ENCODE measurements at regions not wholly inside any gene's neighbourhood (a gene's known extent, or its start where the extent isn't known, plus 50 kb on each side); places are given as distances from the start of the nearest gene placed in this dataset.

DNA sequence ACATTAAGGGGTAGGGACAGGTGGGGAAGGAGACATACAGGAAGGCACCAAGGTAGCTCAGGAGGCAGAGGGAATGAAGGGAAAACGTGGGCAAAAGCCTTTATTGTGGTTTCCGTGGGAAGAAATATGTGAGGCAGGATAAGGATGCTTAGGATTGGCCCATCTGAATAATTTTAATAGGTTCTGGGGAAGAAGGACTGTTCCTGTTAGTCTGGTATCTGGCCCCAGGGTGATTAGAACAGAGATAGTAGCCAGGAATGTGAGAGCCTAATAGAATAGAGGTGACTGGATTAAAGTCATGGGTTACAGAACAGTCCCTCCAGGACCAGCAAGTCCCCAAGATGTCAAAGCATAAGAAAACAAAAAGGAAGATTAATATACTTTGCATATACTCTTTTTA, 545.2 kb upstream of the CAMK1G start:
- no peak for DNase-seq (ENCODE audit: low read depth in 4 of 4, low spot score in 2 of 4)

- DNase-seq (ENCODE audit: low read depth in 4 of 4, low spot score in 2 of 4): no peak
These were observed 544.8 kb upstream of the CAMK1G start for GRCh38 chr1:209038735-209039134.

DNA sequence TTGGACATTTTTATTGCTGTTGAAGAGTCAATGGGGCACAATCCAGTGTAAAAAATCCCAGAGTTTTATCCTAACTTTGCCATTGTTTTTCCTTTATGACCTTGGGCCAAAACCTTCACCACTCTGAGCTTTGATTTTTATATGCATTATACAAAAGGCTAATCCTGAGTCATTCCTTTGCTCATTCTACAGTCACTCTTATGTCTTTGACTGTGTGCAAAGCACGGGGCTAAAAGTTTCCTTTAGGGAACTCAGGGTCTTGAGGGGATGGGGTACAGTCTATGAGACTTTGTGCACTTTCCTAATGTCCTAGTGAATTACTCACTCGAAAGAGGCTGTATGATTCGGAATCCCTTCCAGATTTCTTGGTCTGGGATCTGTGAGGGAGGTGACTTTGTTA, 543.2 kb upstream of the CAMK1G start:
- no peak for DNase-seq (ENCODE audit: low read depth in 4 of 4, low spot score in 2 of 4)

- no peak for DNase-seq (ENCODE audit: low read depth in 4 of 4, low spot score in 2 of 4)
These were observed 541.6 kb upstream of the CAMK1G start for GRCh38 chr1:209041927-209042326.

DNA sequence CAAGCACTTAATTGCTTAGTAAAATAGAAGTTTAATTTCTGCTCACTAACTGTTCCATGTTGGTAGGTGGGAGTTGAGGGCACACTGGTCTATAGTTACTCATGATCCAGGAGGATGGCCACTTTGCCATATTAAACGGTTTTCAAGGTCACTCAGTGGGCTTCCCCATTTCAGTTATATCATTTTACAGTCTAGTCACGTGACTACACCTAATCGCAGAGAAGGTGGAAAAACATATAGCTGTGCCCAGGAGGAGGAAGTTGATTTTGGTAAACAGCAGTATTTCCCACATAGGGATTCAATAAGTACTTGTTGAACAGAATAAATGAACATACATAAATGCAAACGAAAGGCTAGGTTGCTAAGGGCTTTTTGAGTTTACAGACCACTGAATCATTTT, 541.1 kb upstream of the CAMK1G start:
- no peak for DNase-seq (ENCODE audit: low read depth in 4 of 4, low spot score in 2 of 4)

GRCh38 chr1:209045331-209046057, 538.0 kb upstream of the CAMK1G start:
- no peak for DNase-seq (ENCODE audit: low read depth in 4 of 4, low spot score in 2 of 4)

- DNase-seq (ENCODE audit: low read depth in 4 of 4, low spot score in 2 of 4): no peak
These were observed 537.5 kb upstream of the CAMK1G start for GRCh38 chr1:209046058-209046417.

- DNase-seq (ENCODE audit: low read depth in 4 of 4, low spot score in 2 of 4): no peak
These were observed 536.6 kb upstream of the CAMK1G start for GRCh38 chr1:209046935-209047334.

GRCh38 chr1:209048941-209049669, 534.4 kb upstream of the CAMK1G start:
- DNase-seq (ENCODE audit: low read depth in 4 of 4, low spot score in 2 of 4): no peak

GRCh38 chr1:209051570-209051969, 531.9 kb upstream of the CAMK1G start:
- DNase-seq (ENCODE audit: low read depth in 4 of 4, low spot score in 2 of 4): no peak

GRCh38 chr1:209053587-209053986, 529.9 kb upstream of the CAMK1G start:
- DNase-seq (ENCODE audit: low read depth in 4 of 4, low spot score in 2 of 4): no peak

- DNase-seq (ENCODE audit: low read depth in 4 of 4, low spot score in 2 of 4): no peak
These were observed 526.4 kb upstream of the CAMK1G start for GRCh38 chr1:209057083-209057482.

DNA sequence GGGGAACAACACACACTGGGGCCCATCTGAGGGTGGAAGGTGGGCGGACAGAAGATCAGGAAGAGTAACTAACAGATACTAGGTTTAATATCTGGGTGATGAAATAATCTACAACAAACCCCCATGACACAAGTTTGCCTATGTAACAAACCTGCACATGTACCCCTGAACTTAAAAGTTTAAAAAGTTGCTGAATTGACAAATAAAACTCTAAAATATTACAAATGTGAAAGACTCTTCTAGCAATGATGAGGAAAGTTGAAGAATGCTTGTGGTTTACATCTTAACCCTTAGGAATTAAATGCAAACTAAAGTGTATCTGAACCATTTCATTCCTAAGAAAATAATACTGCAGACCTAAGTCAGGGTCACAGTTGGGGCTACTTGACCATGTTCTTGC, 525.6 kb upstream of the CAMK1G start:
- DNase-seq (ENCODE audit: low read depth in 4 of 4, low spot score in 2 of 4): no peak

GRCh38 chr1:209059376-209059775, 524.1 kb upstream of the CAMK1G start:
- no peak for DNase-seq (ENCODE audit: low read depth in 4 of 4, low spot score in 2 of 4)

- no peak for DNase-seq (ENCODE audit: low read depth in 4 of 4, low spot score in 2 of 4)
These were observed 523.5 kb upstream of the CAMK1G start for GRCh38 chr1:209059981-209060380.

DNA sequence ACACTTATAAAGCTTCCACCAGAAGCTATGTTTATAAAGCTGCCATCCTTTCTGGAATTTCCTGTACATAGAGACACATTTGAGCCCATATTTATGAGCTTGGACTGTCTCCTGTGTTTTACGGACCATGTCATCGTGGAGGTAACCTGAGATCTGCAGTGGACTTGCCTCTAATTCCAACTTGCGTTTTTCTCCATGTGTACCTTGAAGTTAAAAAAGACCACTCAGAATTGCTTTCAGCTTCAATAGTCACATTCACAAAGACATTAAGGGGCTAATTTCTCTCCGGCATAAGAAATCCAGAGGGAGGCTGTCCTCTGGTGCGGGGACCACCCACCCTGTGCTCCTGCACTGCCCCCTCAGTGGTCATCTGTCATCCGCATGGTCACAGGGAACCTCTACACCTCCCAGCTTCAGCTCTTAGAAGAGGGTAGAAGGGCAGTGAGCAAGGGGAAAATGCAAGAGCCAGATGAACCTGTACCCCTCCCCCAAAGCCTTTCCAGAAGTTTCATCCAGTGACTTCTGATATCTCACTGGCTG, 521.4 kb upstream of the CAMK1G start:
- DNase-seq (ENCODE audit: low read depth in 4 of 4, low spot score in 2 of 4): peak in 3 of 4 donors; percentile 42 to 69 (median 66)

DNA sequence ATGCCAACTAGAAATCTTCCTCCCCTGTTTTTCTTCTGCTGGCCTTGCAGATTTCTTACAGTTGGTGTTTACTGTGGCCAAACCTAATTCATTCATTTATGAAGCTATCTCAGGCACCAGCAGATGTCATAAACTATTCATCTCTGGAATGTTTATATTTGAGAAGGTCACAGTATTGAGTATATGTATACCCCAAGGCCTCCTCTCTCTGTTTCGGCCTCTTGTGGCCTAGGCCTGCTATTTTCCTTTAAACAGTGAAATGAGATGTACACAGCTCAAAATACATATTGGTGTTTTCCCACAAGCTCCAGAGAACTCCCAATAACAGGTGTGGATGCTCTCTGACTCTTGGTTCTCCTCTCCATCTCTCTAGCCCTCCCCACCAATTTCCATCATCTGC, 520.7 kb upstream of the CAMK1G start:
- DNase-seq (ENCODE audit: low read depth in 4 of 4, low spot score in 2 of 4): no peak

DNA sequence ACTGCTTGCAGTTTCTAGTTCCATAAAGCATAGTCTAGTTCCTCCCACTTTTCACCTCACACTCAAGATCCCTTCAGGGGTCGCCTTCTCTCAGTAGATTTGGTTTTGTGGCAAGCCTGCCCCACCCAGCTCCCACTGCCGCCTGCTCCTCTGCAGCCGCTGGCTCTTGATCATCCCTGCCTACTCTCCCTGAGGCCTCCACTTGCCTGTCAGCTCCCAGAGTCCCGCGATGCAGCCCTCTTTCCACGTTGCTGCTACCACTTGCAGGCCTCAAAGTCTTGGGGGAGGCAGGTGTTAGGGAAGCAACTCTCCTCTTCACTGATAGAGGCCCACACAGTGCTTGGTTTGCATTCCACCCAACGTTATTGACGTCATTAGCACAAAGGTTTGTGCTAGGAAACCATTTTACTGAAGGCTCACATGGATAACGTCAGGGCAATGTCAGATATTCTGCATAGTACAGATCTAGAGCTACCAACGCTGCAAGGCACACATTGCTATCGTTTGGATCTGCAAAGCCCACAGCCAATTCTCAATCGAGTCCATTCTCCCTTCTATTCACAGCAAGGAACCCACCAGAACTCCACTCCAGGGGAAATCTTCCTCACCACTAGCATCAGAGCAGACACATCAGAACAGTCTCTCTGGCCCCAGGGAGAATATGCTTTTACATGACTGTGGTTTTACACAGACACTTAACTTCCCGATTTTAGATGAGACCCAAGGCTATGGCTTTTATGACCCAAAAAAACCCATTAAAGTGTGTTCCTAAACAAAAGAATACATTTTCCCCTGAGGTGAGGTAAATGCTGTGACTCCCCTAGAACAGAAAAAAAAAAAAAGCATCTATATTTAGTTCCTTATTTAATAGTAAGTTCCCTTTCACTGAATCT, 519.5 kb upstream of the CAMK1G start:
- no peak for DNase-seq (ENCODE audit: low read depth in 4 of 4, low spot score in 2 of 4)

- no peak for DNase-seq (ENCODE audit: low read depth in 4 of 4, low spot score in 2 of 4)
These were observed 518.4 kb upstream of the CAMK1G start for GRCh38 chr1:209064850-209065706.

DNA sequence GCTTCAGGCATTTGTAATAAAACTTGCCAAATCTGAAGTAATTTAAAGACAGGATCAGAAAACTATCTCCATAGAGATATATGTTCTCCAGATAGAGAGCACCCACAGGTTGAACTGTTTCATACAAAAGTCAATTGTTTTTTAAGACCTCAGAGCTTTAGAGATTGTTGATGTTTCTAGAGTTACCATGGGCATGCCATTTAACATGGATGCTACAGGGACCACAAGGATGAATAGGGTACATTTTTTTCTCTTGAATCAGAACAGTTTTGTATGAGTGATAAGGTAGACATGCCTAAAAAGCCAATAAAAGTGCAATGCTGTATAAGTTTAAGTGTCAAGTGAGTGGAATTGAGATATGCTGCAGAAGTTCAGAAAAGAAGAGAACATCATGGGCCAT, 511.0 kb upstream of the CAMK1G start:
- no peak for DNase-seq (ENCODE audit: low read depth in 4 of 4, low spot score in 2 of 4)

All from left renal cortex interstitium (tissue), 4 donors.